Muscle layer of colon (tissue), 2 donors: ENCODE measurements at regions not wholly inside any gene's neighbourhood (a gene's known extent, or its start where the extent isn't known, plus 50 kb on each side); places are given as distances from the start of the nearest gene placed in this dataset.

Experiments
- H3K27ac ChIP-seq: one replicate; pipeline ENCODE4 v1.7.0; 2013; ENCODE audit warnings: low read depth, mild to moderate bottlenecking, low read length, moderate library complexity
- H3K27me3 ChIP-seq, 2 donors: one replicate each; pipeline ENCODE4 v1.7.0; 2013; ENCODE audit warnings: low read length in 2 of 2, mild to moderate bottlenecking in 2 of 2; ENCODE audit not compliant: insufficient read depth in 2 of 2, control insufficient read depth in 1 of 2
- H3K36me3 ChIP-seq: one replicate; pipeline ENCODE4 v1.7.0; 2013; ENCODE audit warnings: mild to moderate bottlenecking, low read length; ENCODE audit not compliant: insufficient read depth
- H3K4me1 ChIP-seq: one replicate; pipeline ENCODE4 v1.7.0; 2013; ENCODE audit warnings: mild to moderate bottlenecking, low read length; ENCODE audit not compliant: insufficient read depth
- H3K4me3 ChIP-seq, 2 donors: one replicate each; pipeline ENCODE4 v1.7.0; 2013; ENCODE audit warnings: low read length in 2 of 2, low read depth in 1 of 2, mild to moderate bottlenecking in 1 of 2, moderate library complexity in 1 of 2
- H3K9ac ChIP-seq: one replicate; pipeline ENCODE4 v1.7.0; 2013; ENCODE audit warnings: low read length
- H3K9me3 ChIP-seq: one replicate; pipeline ENCODE4 v1.7.0; 2013; ENCODE audit warnings: mild to moderate bottlenecking, low read length
- donor health status: abdominal sarcoma.
- donor health status: Adenocarcinoma of cecum.

DNA sequence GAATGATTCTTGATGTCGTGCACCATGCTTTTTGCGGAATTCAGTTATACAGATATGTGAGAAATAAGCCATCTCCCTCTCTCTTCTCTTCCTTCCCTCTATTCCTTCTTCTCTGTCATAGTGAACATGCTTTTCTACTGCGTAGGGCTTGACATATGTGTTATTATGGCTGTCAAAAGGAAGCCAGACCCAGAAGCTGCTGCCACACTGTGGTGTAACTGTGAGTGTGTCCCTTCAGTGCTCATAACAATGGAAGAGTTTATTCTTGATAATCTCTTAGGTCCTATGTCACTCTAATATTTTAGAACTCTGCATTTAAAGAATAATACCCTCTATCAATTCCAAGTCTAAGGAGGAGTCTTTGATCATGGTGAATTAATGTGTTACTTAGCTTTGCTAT is 208.9 kb upstream of the TMTC4 start:
- Histone ChIP-seq H3K9me3 (no peaks in the 10 kb centered on the region), H3K9ac (no peak overlapping the region), H3K27me3 (no peaks in the 10 kb centered on the region), H3K27ac (no peak overlapping the region), H3K4me1 (no peaks in the 10 kb centered on the region), H3K4me3 (no peak overlapping the region), H3K36me3 (no peaks in the 10 kb centered on the region)

- Histone ChIP-seq H3K9ac (no peak overlapping the region), H3K4me1 (no peaks in the 10 kb centered on the region), H3K27me3 (no peaks in the 10 kb centered on the region)
Observed at GRCh38 chr13:100881291-100881864, 206.8 kb upstream of the TMTC4 start.

GRCh38 chr13:100880166-100880565 is 205.6 kb upstream of the TMTC4 start:
- Histone ChIP-seq H3K27ac (no peak overlapping the region), H3K9ac (no peak overlapping the region), H3K9me3 (peaks cover 5% of the 10 kb centered on the region), H3K36me3 (no peaks in the 10 kb centered on the region), H3K4me3 (no peak overlapping the region), H3K27me3 (no peaks in the 10 kb centered on the region), H3K4me1 (no peaks in the 10 kb centered on the region)

More at GRCh38 chr13:100881291-100881864, 206.8 kb upstream of the TMTC4 start:
- no peaks in the 10 kb centered on the region for H3K36me3 ChIP-seq
- H3K27ac ChIP-seq, result no peak overlapping the region
- peaks cover 2% of the 10 kb centered on the region for H3K9me3 ChIP-seq
- H3K4me3 ChIP-seq, result no peak overlapping the region

GRCh38 chr13:100879255-100879654 is 204.7 kb upstream of the TMTC4 start:
- Histone ChIP-seq H3K9me3 (peaks cover 5% of the 10 kb centered on the region), H3K27ac (no peak overlapping the region), H3K36me3 (no peaks in the 10 kb centered on the region), H3K4me1 (no peaks in the 10 kb centered on the region), H3K4me3 (no peak overlapping the region), H3K27me3 (no peaks in the 10 kb centered on the region), H3K9ac (no peak overlapping the region)

- Histone ChIP-seq H3K36me3 (no peaks in the 10 kb centered on the region), H3K9me3 (peaks cover 5% of the 10 kb centered on the region), H3K4me1 (no peaks in the 10 kb centered on the region), H3K27me3 (no peaks in the 10 kb centered on the region), H3K27ac (no peak overlapping the region), H3K9ac (no peak overlapping the region), H3K4me3 (no peak overlapping the region)
Observed at GRCh38 chr13:100876044-100876403, 201.4 kb upstream of the TMTC4 start.

- H3K4me1 ChIP-seq, result no peaks in the 10 kb centered on the region
- no peaks in the 10 kb centered on the region for H3K27me3 ChIP-seq
- no peaks in the 10 kb centered on the region for H3K36me3 ChIP-seq
- no peak overlapping the region for H3K27ac ChIP-seq
- peaks cover 5% of the 10 kb centered on the region for H3K9me3 ChIP-seq
- no peak overlapping the region for H3K4me3 ChIP-seq
- H3K9ac ChIP-seq, result no peak overlapping the region
Observed at GRCh38 chr13:100875392-100876043, 200.9 kb upstream of the TMTC4 start.

- Histone ChIP-seq H3K27me3 (no peaks in the 10 kb centered on the region), H3K9ac (no peak overlapping the region), H3K4me1 (no peaks in the 10 kb centered on the region), H3K36me3 (no peaks in the 10 kb centered on the region), H3K27ac (no peak overlapping the region), H3K4me3 (no peak overlapping the region), H3K9me3 (peaks cover 5% of the 10 kb centered on the region)
Observed at GRCh38 chr13:100872761-100873160, 198.2 kb upstream of the TMTC4 start.

- no peaks in the 10 kb centered on the region for H3K9me3 ChIP-seq
- no peaks in the 10 kb centered on the region for H3K36me3 ChIP-seq
Observed at GRCh38 chr13:100870898-100871297, 196.3 kb upstream of the TMTC4 start.

GRCh38 chr13:100860866-100861265 is 186.3 kb upstream of the TMTC4 start:
- no peaks in the 10 kb centered on the region for H3K36me3 ChIP-seq
- no peak overlapping the region for H3K27ac ChIP-seq
- H3K9me3 ChIP-seq, result no peaks in the 10 kb centered on the region
- no peaks in the 10 kb centered on the region for H3K27me3 ChIP-seq
- H3K4me1 ChIP-seq, result no peaks in the 10 kb centered on the region
- H3K4me3 ChIP-seq, result no peak overlapping the region
- H3K9ac ChIP-seq, result no peak overlapping the region

More at GRCh38 chr13:100870898-100871297, 196.3 kb upstream of the TMTC4 start:
- H3K9ac ChIP-seq, result no peak overlapping the region
- no peaks in the 10 kb centered on the region for H3K4me1 ChIP-seq
- H3K4me3 ChIP-seq, result no peak overlapping the region
- H3K27ac ChIP-seq, result no peak overlapping the region
- no peaks in the 10 kb centered on the region for H3K27me3 ChIP-seq

DNA sequence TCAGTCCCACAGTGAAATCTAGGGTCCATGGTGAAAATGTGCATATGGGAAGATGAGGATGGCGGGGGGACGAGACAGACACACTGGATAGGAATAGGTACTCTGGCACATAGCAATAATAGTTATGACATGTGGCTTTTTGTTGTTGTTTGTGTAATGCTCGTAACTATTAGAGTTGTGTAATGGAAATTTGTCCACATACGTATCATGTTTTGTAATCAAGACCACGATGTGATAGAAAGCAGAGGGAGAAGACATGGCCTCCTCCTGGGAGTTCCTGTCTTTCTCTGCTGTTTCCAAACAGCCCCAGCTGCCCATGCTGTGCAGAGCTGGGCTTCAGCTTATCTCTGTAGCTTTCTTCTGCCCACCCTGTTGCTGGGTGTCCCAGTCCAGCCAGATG is 185.3 kb upstream of the TMTC4 start:
- Histone ChIP-seq H3K27me3 (no peaks in the 10 kb centered on the region), H3K4me1 (no peaks in the 10 kb centered on the region), H3K9ac (no peak overlapping the region), H3K9me3 (no peaks in the 10 kb centered on the region), H3K27ac (no peak overlapping the region), H3K36me3 (no peaks in the 10 kb centered on the region), H3K4me3 (no peak overlapping the region)

DNA sequence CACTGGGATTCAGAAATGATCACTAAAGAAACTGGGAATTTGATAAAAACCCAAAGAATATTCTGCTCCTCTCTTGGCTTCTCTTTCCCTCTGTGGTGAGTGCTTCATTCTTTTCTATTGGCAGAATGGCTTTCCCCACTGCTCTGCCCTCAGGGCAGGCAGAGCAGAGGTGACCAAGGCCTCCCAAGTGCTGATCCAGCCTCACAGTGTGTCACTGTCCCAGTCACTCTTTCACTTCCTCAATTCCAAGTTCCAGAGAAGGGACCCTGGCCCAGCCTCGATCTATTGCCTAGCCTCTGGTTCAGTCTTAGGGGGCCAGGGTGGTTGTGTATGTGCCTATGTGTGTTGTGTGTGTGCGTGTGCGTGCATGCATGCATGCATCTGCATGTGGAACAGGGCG is 180.6 kb upstream of the TMTC4 start:
- Histone ChIP-seq H3K4me1 (no peaks in the 10 kb centered on the region), H3K9ac (no peak overlapping the region), H3K27me3 (no peaks in the 10 kb centered on the region), H3K36me3 (no peaks in the 10 kb centered on the region), H3K9me3 (no peaks in the 10 kb centered on the region), H3K4me3 (no peak overlapping the region), H3K27ac (no peak overlapping the region)

DNA sequence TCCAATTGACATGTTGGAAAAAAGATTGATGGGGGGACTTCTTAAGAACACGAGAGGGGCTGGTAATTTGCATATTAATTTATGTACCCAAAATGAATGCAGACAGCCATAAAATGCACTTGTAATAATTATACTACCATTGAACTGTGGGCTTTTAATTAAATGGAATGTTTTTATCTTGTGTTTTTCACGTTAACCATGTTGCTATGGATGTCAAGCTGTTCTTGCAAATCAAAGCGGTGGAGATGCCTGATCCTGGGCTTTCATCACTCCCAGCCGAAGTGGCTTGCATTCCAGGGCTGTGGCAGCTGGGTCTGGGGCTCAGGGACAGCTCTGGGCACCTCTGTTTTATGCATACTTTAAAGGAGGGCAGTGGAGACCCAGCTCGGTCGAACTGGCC is 179.4 kb upstream of the TMTC4 start:
- Histone ChIP-seq H3K9ac (no peak overlapping the region), H3K27ac (no peak overlapping the region), H3K27me3 (no peaks in the 10 kb centered on the region), H3K36me3 (no peaks in the 10 kb centered on the region), H3K4me1 (no peaks in the 10 kb centered on the region), H3K4me3 (no peak overlapping the region), H3K9me3 (no peaks in the 10 kb centered on the region)
